GM23248 (cell line): ENCODE measurements at regions not wholly inside any gene's neighbourhood (a gene's known extent, or its start where the extent isn't known, plus 50 kb on each side); places are given as distances from the start of the nearest gene placed in this dataset.

ENCODE experiments used
- DNase-seq: peaks from one replicate; pipeline ENCODE4 v3.0.0-alpha.2; 2015
- H2AFZ ChIP-seq: fragments of 200-600 bp; sonication (generic); 2 replicates; pipeline ENCODE4 v1.6.1; 2016; ENCODE audit warnings: antibody characterized with exemption
- H3F3A ChIP-seq: fragments of 200-600 bp; sonication (generic); 2 replicates; pipeline ENCODE4 v1.6.1; 2016; ENCODE audit warnings: mild to moderate bottlenecking, antibody characterized with exemption, mixed run types; ENCODE audit not compliant: insufficient read depth
- H3K27ac ChIP-seq: fragments of 200-600 bp; sonication (generic); 2 replicates; pipeline ENCODE4 v1.5.1; 2016; ENCODE audit warnings: mild to moderate bottlenecking
- H3K27me3 ChIP-seq: fragments of 200-600 bp; sonication (generic); replicated peaks from 2 replicates; pipeline ENCODE4 v1.6.1; 2016; ENCODE audit warnings: mild to moderate bottlenecking; ENCODE audit not compliant: insufficient read depth
- H3K36me3 ChIP-seq: fragments of 200-600 bp; sonication (generic); 2 replicates; pipeline ENCODE4 v1.6.1; 2016; ENCODE audit warnings: low read depth, mild to moderate bottlenecking
- H3K4me1 ChIP-seq: fragments of 200-600 bp; sonication (generic); 2 replicates; pipeline ENCODE4 v1.6.1; 2016; ENCODE audit warnings: mild to moderate bottlenecking; ENCODE audit not compliant: insufficient read depth
- H3K4me2 ChIP-seq: fragments of 200-600 bp; sonication (generic); one replicate; pipeline ENCODE4 v1.6.1; 2016; ENCODE audit warnings: mild to moderate bottlenecking; ENCODE audit not compliant: unreplicated experiment
- H3K4me3 ChIP-seq: fragments of 200-600 bp; sonication (generic); 2 replicates; pipeline ENCODE4 v1.5.1; 2016; ENCODE audit warnings: mild to moderate bottlenecking
- H3K79me2 ChIP-seq: fragments of 200-600 bp; sonication (generic); 2 replicates; pipeline ENCODE4 v1.6.1; 2016; ENCODE audit warnings: mild to moderate bottlenecking; ENCODE audit not compliant: insufficient read depth
- H3K9ac ChIP-seq: fragments of 200-600 bp; sonication (generic); 2 replicates; pipeline ENCODE4 v1.6.1; 2016; ENCODE audit warnings: mild to moderate bottlenecking
- H3K9me2 ChIP-seq: fragments of 200-600 bp; sonication (generic); 2 replicates; pipeline ENCODE4 v1.6.1; 2016; ENCODE audit warnings: mixed run types, mild to moderate bottlenecking, moderate library complexity; ENCODE audit not compliant: insufficient read depth
- H3K9me3 ChIP-seq: fragments of 200-600 bp; sonication (generic); one replicate; pipeline ENCODE4 v1.6.1; 2017; ENCODE audit warnings: low read depth
- H4K20me1 ChIP-seq: fragments of 200-600 bp; sonication (generic); 2 replicates; pipeline ENCODE4 v1.6.0; 2016; ENCODE audit not compliant: insufficient read depth
- EZH2 ChIP-seq: fragments of 200-600 bp; sonication (generic); IDR thresholded peaks from 2 replicates; pipeline ENCODE4 v1.6.1; 2018; ENCODE audit warnings: antibody characterized with exemption, mild to moderate bottlenecking; ENCODE audit not compliant: insufficient read depth, poor library complexity, severe bottlenecking
- EZH2phosphoT487 ChIP-seq: fragments of 200-600 bp; sonication (generic); IDR thresholded peaks from 2 replicates; pipeline ENCODE4 v1.6.1; 2018; ENCODE audit warnings: antibody characterized with exemption, moderate library complexity, mild to moderate bottlenecking, low read depth; ENCODE audit not compliant: insufficient read depth
- WGBS, 2 experiments: methylation state at CpG; one replicate each; pipeline ENCODE4 v1.1.6; 2015 to 2017; ENCODE audit warnings: low lambda C conversion rate in 2 of 2, low coverage in 1 of 2; ENCODE audit errors: missing lambda C conversion rate in 2 of 2; 5-methylcytosine and 5-hydroxymethylcytosine counted together
- in situ Hi-C: fragments of 300-500 bp; cut with MboI; formaldehyde crosslinking; loops from 2 replicates; pipeline ENCODE4 v1.15.0; 2020

GRCh38 chr3:103060242-103060641 lies 625.4 kb downstream of the ZPLD1 start:
- H4K20me1 ChIP-seq = no peaks in the 10 kb centered on the region
- DNase-seq = no peak
- no peak overlapping the region for H3K27ac ChIP-seq
- H3K27me3 ChIP-seq = no peaks in the 10 kb centered on the region
- no peaks in the 10 kb centered on the region for H3K4me1 ChIP-seq
- H3K9me3 ChIP-seq = no peaks in the 10 kb centered on the region
- H3K4me2 ChIP-seq = no peak overlapping the region
- in situ Hi-C loops = no loop called here
- no peaks in the 10 kb centered on the region for H3K79me2 ChIP-seq
- no peaks in the 10 kb centered on the region for H3F3A ChIP-seq
- no peak overlapping the region for H3K9ac ChIP-seq
- H3K9me2 ChIP-seq = no peaks in the 10 kb centered on the region
- H2AFZ ChIP-seq = no peak overlapping the region
- no peaks in the 10 kb centered on the region for H3K36me3 ChIP-seq
- no peak for TF ChIP-seq EZH2phosphoT487
- TF ChIP-seq EZH2 = no peak
- H3K4me3 ChIP-seq = no peak overlapping the region
- 57 to 62% methylated on average over 3 of the region's 3 CpGs for WGBS, 2 experiments

- TF ChIP-seq EZH2phosphoT487 (no peak), EZH2 (no peak)
- no peak overlapping the region for H3K4me3 ChIP-seq
- H3K9me2 ChIP-seq = no peaks in the 10 kb centered on the region
- DNase-seq = no peak
- no peaks in the 10 kb centered on the region for H3K9me3 ChIP-seq
- H3K27ac ChIP-seq = no peak overlapping the region
- no peaks in the 10 kb centered on the region for H3K36me3 ChIP-seq
- no peak overlapping the region for H3K4me2 ChIP-seq
- no peaks in the 10 kb centered on the region for H3F3A ChIP-seq
- no peaks in the 10 kb centered on the region for H4K20me1 ChIP-seq
- in situ Hi-C loops = no loop called here
- H3K4me1 ChIP-seq = no peaks in the 10 kb centered on the region
- H3K79me2 ChIP-seq = no peaks in the 10 kb centered on the region
- 63 to 67% methylated on average over 2 of the region's 2 CpGs for WGBS, 2 experiments
- H3K9ac ChIP-seq = no peak overlapping the region
- no peaks in the 10 kb centered on the region for H3K27me3 ChIP-seq
- no peak overlapping the region for H2AFZ ChIP-seq
Observed at GRCh38 chr3:103067963-103068362, 633.1 kb downstream of the ZPLD1 start.

- Histone ChIP-seq H3K9me2 (no peaks in the 10 kb centered on the region), H3F3A (no peaks in the 10 kb centered on the region), H2AFZ (no peak overlapping the region), H3K79me2 (no peaks in the 10 kb centered on the region), H3K4me3 (no peak overlapping the region), H3K4me1 (no peaks in the 10 kb centered on the region), H3K36me3 (no peaks in the 10 kb centered on the region), H3K4me2 (no peak overlapping the region), H3K9ac (no peak overlapping the region), H3K27ac (no peak overlapping the region), H4K20me1 (no peaks in the 10 kb centered on the region), H3K9me3 (no peaks in the 10 kb centered on the region), H3K27me3 (no peaks in the 10 kb centered on the region)
- WGBS, 2 experiments = 36 to 46% methylated on average over 2 of the region's 2 CpGs
- in situ Hi-C loops = no loop called here
- TF ChIP-seq EZH2phosphoT487 (no peak), EZH2 (no peak)
- DNase-seq = no peak
Observed at GRCh38 chr3:103075282-103075681, 640.5 kb downstream of the ZPLD1 start.

- no peaks in the 10 kb centered on the region for H3K36me3 ChIP-seq
- H3K27ac ChIP-seq = no peak overlapping the region
- H3K27me3 ChIP-seq = no peaks in the 10 kb centered on the region
- H3K79me2 ChIP-seq = no peaks in the 10 kb centered on the region
- in situ Hi-C loops = no loop called here
- no peaks in the 10 kb centered on the region for H4K20me1 ChIP-seq
- WGBS, 2 experiments = 49 to 55% methylated on average over 3 of the region's 3 CpGs
- no peak overlapping the region for H3K4me3 ChIP-seq
- no peaks in the 10 kb centered on the region for H3K4me1 ChIP-seq
- H3K4me2 ChIP-seq = no peak overlapping the region
- DNase-seq = no peak
- no peaks in the 10 kb centered on the region for H3F3A ChIP-seq
- TF ChIP-seq EZH2 (no peak), EZH2phosphoT487 (no peak)
- H3K9ac ChIP-seq = no peak overlapping the region
- H3K9me3 ChIP-seq = no peaks in the 10 kb centered on the region
- no peak overlapping the region for H2AFZ ChIP-seq
- no peaks in the 10 kb centered on the region for H3K9me2 ChIP-seq
Observed at GRCh38 chr3:103077910-103078309, 643.1 kb downstream of the ZPLD1 start.

- Histone ChIP-seq H4K20me1 (no peaks in the 10 kb centered on the region), H3K36me3 (no peaks in the 10 kb centered on the region), H3K4me3 (no peak overlapping the region), H3K27ac (no peak overlapping the region), H3K9me2 (no peaks in the 10 kb centered on the region), H2AFZ (no peak overlapping the region), H3K4me1 (no peaks in the 10 kb centered on the region), H3K27me3 (no peaks in the 10 kb centered on the region), H3K9ac (no peak overlapping the region), H3K79me2 (no peaks in the 10 kb centered on the region), H3K4me2 (no peak overlapping the region), H3F3A (no peaks in the 10 kb centered on the region), H3K9me3 (no peaks in the 10 kb centered on the region)
- in situ Hi-C loops = no loop called here
- WGBS, 2 experiments = 8 to 27% methylated on average over 1 of the region's 1 CpG
- TF ChIP-seq EZH2phosphoT487 (no peak), EZH2 (no peak)
- DNase-seq = no peak
Observed at GRCh38 chr3:103082501-103082900, 647.7 kb downstream of the ZPLD1 start.
